NK-92 (cell line): ENCODE measurements at regions not wholly inside any gene's neighbourhood (a gene's known extent, or its start where the extent isn't known, plus 50 kb on each side); places are given as distances from the start of the nearest gene placed in this dataset.

ENCODE experiments used
- DNase-seq: peaks from one replicate; lab custom pipeline; 2025; ENCODE audit not compliant: unreplicated experiment; lab: John Stamatoyannopoulos, UW

DNA sequence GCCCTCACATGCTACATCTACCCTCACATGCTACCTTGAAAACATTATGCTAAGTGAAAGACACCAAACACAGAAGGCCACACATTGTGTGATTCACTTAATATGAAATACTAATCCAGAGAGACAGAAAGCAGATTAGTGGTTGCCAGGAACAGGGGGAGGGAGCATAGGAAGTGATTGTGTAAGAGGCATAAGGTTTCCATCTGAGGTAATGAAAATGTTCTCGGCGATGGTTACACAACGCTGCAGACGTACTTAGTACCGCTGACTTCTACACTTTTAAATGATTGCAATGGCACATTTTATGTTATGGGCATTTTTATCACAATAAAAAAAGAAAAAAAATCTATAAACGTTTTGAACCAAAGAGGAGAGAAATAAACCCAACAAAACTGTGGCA, 742.3 kb downstream of the TYW1 start:
- no peak for DNase-seq

DNA sequence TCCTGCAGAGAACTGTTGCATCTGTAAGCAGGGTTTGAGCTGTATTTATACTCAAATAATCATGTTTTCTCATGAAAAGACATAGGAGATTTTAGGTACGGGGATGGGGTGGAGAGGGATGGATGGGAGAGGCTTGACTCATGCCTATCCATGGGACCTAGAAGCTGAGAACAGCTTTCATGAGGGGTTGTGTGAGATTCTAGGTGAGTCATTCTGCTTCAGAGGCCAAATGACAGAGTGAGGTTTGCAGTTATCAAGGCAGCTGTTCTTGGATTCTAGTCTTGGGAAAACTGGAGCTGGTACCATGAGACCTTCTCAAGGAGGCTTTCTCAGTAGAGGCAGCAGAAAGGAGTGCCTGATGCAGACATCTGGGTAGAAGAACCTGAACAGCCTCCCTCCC, 746.9 kb downstream of the TYW1 start:
- DNase-seq, result no peak

DNA sequence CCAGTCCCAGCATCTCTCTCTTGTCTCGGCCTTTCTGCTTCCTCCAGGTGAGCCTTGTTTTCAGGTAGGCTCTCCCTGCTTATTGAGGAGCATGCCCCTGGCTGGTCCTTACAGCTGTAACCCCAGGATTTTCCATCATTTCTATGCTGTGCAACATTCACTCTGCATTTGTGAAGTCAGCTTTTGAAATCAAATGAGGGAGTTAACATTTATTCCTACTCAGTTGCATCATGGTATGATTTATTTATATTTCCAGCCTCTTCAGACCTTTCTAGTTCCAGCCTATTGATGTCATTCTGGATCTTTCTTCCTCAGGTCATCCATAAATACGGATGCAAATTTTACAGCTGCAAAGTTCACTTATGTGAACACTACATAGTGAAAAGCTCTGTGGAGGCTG, 755.6 kb downstream of the TYW1 start:
- no peak for DNase-seq

DNA sequence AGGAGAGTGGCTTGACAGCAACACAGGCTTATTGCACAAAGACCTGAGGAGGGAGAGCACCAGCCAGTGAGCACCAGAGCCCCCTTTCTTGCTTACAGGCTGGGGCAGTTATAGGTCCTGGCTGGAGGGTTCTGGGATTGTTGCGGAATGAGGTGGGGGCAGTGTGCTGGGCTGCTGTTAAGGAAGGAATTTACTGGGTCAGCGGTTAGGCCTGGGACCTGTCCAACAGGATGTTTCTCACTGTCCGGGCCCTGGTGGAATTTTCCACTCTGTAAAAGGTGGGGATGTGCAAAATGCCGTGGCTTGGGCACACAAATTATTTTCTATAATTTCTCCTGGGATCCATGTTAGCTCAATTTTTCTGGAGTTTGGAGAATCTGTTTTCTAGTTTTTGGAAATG, 757.3 kb downstream of the TYW1 start:
- no peak for DNase-seq

DNA sequence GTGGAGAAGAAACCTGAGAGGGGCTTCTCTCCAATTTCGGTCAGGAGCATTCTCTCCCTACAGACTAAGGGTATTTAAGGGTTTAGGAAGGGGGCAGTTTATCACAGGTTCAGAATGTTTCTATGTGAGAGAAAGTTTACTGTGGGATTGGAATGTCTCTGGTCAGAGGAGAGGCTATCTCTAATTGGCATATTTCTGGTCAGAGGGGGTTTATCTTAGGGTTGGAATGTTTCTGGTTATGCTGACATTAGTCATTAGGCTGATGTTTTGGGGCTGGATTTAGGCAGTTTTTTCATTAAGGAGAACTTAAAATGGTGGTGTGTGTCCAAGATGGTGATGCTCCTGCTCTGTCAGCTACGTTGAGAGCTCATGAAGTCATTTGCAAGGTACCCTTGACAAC, 758.0 kb downstream of the TYW1 start:
- no peak for DNase-seq

DNA sequence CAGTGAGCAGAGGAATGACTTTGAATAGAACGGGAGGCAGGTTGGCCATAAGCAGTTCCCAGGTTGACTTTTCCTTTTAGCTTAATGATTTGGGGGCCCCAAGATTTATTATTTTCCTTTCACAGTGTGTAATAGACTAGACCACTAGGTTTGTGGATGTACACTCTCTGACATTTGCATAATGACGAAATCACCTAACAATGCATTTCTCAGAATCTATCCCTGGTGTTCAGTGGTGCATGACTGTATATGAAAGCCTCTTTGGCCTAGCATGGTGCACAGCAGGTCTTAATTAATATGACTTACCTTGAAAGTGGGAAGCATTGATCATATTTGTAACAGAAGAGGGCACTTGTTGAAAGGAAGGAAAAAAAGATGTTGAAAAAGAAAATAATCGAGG, 761.9 kb downstream of the TYW1 start:
- no peak for DNase-seq

DNA sequence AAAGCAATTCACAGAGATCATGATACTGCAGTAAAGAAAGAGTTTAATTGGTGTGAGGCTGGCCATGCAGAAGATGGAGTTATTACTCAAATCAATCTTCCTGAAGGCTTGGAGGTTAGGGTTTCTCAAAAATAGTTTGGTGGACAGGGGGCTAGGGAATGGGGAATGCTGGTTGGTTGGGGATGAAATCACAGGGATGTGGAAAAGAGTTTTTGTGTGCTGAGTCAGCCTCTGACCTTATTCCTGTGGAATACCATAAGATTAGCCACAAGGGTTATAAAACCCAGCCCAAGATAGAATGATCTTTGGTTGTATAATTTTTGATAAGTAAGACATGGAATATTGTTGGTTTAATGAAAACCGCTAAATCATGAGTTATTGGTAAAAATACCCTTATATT, 764.3 kb downstream of the TYW1 start:
- DNase-seq, result no peak

DNA sequence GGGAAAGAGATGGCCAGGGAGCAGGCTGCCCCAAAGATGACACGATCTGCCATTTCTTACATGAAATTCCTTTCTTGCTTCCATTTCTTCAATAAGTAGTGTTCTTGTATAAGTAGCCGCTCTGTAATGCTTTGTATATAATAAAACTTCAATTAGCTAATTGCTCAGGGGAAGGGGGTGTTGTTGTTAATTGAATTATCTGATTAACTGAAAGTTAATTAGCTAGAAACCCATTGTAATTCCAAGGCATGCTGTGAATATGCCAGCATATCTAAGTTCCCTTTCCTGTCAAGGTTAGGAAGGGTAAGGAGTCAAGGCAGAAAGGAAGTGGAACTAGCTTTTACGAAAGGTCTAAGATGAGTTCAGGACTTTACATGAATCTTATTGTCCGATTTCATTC, 765.9 kb downstream of the TYW1 start:
- DNase-seq, result no peak

DNA sequence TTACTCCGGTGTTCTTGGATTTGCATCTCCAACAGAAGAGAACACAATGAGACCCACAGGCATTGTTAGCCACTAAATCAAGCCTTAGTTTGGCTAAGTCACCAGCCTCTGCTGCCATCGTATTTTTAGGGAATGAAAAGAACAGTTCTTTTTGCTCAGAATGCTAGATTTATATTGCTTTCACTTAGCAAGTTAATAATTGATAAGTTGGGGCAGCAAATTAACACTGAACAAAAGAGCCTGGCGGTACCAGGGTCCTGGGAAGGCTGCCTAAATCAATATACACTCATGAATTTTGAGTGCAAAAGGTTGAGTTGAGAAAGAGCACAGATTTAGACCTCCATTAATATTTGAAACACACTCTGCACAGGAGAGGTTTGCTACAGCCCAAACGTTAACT, 767.7 kb downstream of the TYW1 start:
- DNase-seq, result no peak

DNA sequence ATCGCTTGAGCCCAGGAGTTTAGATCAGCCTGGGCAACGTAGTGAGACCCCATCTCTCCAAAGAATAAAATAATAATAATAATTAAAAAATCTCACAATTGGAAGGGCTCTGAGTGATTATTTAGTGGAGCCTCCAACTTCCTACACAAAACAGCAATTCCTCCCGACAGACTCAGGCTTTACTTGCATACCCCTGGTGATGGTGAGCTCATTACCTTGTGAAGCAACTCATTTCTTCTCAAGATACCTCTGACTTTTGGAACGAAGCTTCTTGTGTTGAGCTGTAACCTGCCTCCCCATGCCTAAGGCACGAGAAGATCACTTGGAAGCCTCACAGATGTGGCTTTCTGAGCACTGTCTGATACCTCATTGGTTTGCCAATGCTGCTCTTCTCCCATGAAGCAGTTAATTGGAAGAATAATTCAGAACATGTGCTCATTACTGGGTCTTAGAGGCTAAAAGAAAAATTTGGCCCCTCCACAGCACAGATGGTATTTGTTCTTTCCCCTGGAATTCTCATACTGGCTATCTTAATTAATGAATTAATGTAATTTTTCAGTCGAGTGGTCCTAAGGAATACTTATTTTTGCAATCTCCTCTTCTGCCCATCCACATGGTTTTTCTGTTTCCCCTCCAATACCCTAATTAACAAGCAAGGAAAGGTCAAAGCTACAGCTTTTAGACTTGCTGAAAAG, 769.0 kb downstream of the TYW1 start:
- no peak for DNase-seq

DNA sequence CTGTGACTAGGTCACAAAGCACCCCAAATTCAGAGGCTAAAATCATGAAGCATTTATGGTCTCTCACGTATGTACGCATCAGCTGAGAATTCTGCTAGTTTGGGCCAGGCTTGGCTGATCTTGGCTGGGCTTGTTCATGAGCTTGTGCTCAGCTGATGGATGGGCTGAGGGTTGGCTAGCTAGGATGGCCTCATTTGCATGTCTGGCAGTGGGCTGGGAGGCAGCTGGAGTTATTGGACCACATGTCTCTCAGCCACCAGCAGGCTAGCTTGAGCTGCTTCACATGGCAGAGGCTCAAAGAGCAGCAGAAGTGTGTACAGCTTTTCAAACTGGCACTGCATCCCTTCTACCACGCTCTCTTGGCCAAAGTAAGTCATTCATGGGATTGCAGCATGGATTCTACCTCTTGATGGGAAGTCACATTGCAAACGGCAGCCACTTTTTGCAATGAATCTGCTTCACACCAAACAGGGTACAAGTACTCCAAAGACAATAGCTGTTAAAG, 770.3 kb downstream of the TYW1 start:
- DNase-seq, result no peak

DNA sequence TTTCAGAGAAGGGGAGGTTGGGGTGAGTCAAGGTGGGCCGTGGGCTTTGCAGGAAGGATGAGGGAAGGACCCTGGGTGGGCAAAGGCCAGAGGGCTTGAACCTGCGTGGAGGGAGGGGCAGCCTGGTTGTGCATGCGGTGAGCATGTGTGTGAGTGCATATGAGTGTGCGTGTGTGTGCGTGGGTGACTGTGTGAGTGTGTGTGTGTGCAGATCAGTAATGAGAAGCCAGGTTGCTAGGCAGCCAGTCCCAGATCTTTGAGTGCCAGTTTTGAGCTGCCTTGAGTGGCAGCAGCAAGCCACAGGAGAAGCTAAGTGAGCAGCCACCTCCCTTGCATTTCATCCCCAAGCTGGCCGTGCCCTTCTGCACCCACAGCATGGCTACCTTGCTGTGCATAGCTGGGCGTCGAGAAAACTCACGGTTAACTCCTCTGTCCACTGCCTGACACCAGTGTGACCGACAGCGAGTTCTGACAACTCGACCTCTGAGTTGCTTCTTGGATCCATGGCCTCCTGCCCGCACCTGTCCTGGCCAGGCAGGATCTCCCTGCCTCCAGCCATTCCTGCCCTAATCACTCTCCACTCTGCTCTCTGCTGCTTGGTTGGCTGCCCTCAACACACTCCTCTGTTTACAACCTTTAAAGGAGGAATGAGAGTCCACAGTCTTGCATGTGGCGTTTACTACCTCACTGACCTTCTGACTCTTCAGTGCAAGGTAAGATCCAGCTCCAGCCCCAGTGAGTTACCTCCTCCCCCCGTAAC, 775.4 kb downstream of the TYW1 start:
- DNase-seq, result no peak

DNA sequence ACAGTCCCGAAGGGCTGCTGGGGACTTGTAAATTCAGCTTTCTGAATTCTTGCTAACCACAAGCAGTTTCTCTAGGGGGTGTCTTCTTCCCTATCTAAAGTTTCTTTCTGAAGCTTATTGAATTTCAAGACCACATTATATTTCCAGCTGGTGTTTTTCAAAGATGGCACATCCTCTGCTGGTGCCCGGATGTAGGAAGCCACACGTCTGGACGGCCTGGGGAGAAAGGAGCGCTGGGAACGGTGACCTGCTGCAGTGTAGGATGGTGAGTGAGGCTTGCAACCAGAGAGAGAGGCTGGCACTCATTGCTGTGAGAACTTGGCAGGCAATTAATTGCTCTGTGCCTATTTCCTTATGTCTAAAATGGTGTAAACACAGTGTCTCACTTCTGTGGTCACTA, 776.4 kb downstream of the TYW1 start:
- no peak for DNase-seq

DNA sequence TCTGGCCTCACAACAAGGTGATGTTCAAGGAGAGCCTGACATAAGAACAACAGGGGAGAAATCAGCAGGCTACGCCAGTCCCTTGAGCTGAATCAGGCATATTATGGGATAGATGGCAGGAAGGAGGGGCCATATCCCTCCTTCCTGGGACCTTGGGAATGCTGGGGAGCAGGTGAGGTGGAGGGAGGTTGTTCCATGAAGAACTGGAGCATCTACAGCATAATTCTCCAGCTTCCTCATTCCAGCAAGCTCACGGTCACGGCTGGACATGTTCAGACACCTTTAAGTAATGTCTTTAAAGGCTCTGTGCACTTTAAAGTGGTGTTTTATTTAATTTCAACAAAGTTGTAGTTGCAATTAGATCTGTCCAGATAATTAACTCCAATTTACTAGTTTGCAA, 780.5 kb downstream of the TYW1 start:
- no peak for DNase-seq

DNA sequence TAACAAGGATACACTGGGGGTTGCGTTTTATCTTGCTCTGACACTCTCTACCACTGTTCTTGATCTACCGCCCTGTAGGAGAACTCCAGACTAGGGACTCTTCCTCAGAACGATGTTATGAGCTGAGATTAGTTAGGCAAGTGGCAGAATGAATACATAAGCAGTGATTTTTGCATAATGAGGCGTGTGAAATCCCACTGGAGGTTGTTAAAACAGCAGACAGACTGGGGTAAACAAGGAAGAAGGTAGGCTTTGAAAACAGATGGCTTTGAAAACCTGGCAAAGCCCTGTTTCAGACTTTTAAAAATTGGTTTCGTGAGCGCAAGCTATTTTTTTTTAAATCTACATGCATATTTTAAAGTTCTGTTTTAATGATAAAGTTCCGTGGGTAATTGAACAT, 785.2 kb downstream of the TYW1 start:
- DNase-seq, result no peak

DNA sequence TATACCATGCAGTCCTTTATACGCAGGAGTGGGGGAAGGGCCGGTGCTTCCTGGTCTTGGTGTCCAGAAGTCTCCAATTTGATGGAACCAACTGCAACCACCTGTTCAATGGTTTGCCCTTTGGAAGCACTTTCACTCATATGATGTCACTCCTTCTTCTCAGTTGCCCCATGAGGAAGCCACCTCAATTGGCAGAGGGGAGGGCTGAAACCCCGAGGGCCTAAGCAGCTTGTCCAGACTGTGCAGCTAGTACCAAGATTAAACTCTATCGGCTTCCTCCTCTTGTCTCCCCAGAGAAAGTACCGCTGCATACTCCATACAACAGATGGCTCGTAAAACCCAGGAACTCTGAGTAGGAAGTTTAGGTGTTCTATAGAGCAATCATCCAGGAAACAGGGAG, 789.4 kb downstream of the TYW1 start:
- DNase-seq, result no peak

DNA sequence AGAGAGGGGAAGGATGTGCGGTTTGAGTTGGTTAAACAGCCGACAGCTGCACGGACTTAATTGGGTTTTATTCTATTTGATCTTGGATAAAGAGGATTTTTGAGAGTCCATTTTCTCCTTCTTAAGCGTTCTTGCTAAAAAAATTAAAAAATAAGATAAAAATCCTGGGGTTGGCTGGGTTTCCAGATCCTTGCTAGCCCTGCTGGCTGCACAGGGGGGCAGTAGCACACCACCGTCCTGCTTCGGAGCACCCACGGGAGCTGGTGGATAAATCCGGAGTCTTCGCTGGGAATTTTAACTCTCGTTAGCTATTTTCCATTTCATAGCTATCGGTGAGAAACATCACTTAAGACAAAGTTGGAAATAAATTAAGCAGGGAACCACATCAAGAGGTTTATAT, 792.0 kb downstream of the TYW1 start:
- DNase-seq, result no peak

DNA sequence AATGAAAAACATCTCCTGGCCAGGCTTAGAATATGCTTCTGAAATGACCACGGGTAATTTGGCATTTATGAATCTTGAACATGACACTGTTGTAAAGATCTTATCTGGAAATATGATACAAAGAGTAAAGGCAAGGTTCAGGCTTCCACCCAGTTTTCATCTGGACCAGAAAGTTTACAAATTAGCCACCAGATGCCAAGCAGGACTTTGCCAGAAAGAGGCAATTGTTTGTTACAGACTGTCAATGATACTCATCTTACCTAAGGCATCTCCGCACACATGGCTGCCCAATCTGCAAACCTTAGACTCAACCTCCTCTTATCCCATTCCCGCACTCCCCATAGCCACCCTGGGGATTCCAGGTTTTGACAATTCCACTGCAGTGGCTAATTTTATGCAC, 795.3 kb downstream of the TYW1 start:
- no peak for DNase-seq

DNA sequence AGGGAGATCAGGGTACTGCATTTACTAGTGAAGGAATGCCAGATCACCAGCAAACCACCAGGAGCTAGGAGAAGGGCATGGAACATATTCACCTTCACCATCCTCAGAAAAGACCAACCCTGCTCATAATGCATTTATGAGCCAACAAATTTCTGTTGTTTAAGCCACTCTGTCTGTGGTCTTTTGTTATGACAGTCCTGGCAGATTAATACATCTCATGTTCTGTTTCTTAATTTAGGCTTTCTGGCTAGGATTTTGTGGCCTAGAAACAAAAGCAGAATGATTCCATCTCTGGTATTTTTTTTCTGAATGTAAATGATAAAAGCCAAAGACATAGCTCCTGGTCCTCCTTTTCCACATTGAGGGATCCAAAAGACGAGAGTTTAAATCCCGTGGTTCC, 797.9 kb downstream of the TYW1 start:
- no peak for DNase-seq

DNA sequence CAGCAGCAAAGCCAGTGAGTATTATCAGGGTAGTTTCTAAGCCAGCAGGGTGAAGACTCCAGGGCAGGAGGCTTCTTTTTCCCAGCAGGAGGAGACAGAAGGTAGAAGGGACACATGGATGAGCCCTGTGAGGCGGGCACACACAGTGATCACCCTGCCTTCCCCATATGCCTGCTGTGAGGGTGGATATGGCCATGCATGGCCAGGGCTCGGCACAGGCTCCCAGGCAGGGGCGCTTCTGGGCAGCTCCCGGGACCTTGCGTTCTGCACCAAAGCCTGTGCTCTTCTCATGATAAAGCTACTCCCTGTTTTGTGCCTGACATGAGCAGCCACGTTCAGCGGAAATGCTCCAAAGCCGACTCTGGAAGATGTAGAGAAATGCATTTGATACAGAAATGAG, 807.2 kb downstream of the TYW1 start:
- DNase-seq, result no peak

DNA sequence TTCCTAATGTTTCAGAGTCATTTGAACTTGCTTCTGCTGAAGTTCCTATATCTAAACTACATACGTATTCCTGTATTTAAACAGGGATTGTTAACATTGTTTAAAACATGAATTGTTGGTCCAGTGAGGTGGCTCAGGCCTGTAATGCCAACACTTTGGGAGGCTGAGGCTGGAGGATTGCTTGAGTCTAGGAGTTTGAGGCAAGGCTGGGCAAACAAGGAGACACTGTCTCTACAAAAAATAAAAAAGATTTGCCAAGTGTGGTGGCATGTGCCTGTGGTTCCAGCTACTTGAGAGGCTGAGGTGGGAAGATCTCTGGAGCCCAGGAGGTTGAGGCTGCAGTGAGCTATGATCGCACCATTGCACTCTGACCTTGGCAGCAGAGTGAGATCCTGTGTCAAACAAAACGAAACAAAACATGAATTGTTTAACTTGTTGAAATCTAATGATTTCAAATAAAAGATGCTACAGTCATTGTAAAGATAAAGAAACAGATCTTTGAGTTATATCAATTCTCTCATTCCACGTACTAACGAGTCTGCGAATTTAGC, 809.4 kb downstream of the TYW1 start:
- DNase-seq, result no peak

DNA sequence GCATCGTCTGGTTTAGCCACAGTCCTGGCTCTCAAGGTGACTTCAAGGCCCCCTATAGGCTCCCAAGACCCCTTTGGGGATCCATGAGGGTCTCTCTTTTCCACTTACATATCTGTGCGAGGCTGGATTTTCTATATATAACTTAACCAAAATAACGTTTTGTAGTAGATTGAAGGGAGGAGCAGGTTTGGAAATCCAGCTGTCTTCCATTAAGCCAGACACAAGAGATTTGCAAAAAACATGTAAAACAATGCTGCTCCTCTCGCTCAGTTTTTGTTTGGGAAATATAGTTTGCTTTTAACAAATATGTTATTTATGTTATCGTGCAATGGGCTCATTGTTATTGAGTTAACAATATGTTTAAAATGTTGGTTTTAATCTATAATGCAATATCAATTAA, 811.2 kb downstream of the TYW1 start:
- no peak for DNase-seq
